ENCODE measurements at regions not wholly inside any gene's neighbourhood (a gene's known extent, or its start where the extent isn't known, plus 50 kb on each side); places are given as distances from the start of the nearest gene placed in this dataset.

- Histone ChIP-seq H3K9me3 (no peaks in the 10 kb centered on the region), H3K4me3 (no peak overlapping the region), H3K4me1 (ENCODE audit: low read depth) (no peaks in the 10 kb centered on the region), H3K36me3 (ENCODE audit: low read depth) (no peaks in the 10 kb centered on the region)
- TF ChIP-seq CTCF (IDR thresholded peaks at IDR 0.05) = no peak
- no peak for ATAC-seq
- DNase-seq = no peak
- intact Hi-C loops (cut with DNase I, micrococcal nuclease) = no loop called here
Measured at GRCh38 chr5:169404223-169404622, 103.3 kb upstream of the SLIT3 start.

- H3K36me3 ChIP-seq (ENCODE audit: low read depth) = no peaks in the 10 kb centered on the region
- intact Hi-C loops (cut with DNase I, micrococcal nuclease) = no loop called here
- DNase-seq (no peak), ATAC-seq (no peak)
- no peak for TF ChIP-seq CTCF (IDR thresholded peaks at IDR 0.05)
- no peaks in the 10 kb centered on the region for H3K4me1 ChIP-seq (ENCODE audit: low read depth)
- H3K9me3 ChIP-seq = no peaks in the 10 kb centered on the region
- H3K4me3 ChIP-seq = no peak overlapping the region
Measured at GRCh38 chr5:169398515-169398914, 97.6 kb upstream of the SLIT3 start.

GRCh38 chr5:169395136-169395535, 94.2 kb upstream of the SLIT3 start:
- H3K36me3 ChIP-seq (ENCODE audit: low read depth) = no peaks in the 10 kb centered on the region
- intact Hi-C loops (cut with DNase I, micrococcal nuclease) = no loop called here
- no peak for ATAC-seq
- H3K4me3 ChIP-seq = no peak overlapping the region
- no peak for TF ChIP-seq CTCF (IDR thresholded peaks at IDR 0.05)
- no peak for DNase-seq
- no peaks in the 10 kb centered on the region for H3K9me3 ChIP-seq
- no peaks in the 10 kb centered on the region for H3K4me1 ChIP-seq (ENCODE audit: low read depth)

- Histone ChIP-seq H3K4me3 (no peak overlapping the region), H3K4me1 (ENCODE audit: low read depth) (no peaks in the 10 kb centered on the region), H3K36me3 (ENCODE audit: low read depth) (no peaks in the 10 kb centered on the region), H3K9me3 (no peaks in the 10 kb centered on the region)
- no peak for TF ChIP-seq CTCF (IDR thresholded peaks at IDR 0.05)
- no peak for ATAC-seq
- intact Hi-C loops (cut with DNase I, micrococcal nuclease) = no loop called here
- DNase-seq = no peak
Measured at GRCh38 chr5:169394371-169394770, 93.4 kb upstream of the SLIT3 start.

- intact Hi-C loops (cut with DNase I, micrococcal nuclease) = no loop called here
- H3K36me3 ChIP-seq (ENCODE audit: low read depth) = no peaks in the 10 kb centered on the region
- TF ChIP-seq CTCF (IDR thresholded peaks at IDR 0.05) = no peak
- ATAC-seq (no peak), DNase-seq (no peak)
- H3K4me3 ChIP-seq = no peak overlapping the region
- H3K4me1 ChIP-seq (ENCODE audit: low read depth) = no peaks in the 10 kb centered on the region
- no peaks in the 10 kb centered on the region for H3K9me3 ChIP-seq
Measured at GRCh38 chr5:169393907-169394306, 93.0 kb upstream of the SLIT3 start.

- H3K4me1 ChIP-seq (ENCODE audit: low read depth) = no peaks in the 10 kb centered on the region
- no peaks in the 10 kb centered on the region for H3K9me3 ChIP-seq
- no peaks in the 10 kb centered on the region for H3K36me3 ChIP-seq (ENCODE audit: low read depth)
- H3K4me3 ChIP-seq = no peak overlapping the region
- intact Hi-C loops (cut with DNase I, micrococcal nuclease) = no loop called here
- no peak for TF ChIP-seq CTCF (IDR thresholded peaks at IDR 0.05)
- ATAC-seq (no peak), DNase-seq (no peak)
Measured at GRCh38 chr5:169390265-169390664, 89.3 kb upstream of the SLIT3 start.
